ENCODE measurements at regions not wholly inside any gene's neighbourhood (a gene's known extent, or its start where the extent isn't known, plus 50 kb on each side); places are given as distances from the start of the nearest gene placed in this dataset.

DNA sequence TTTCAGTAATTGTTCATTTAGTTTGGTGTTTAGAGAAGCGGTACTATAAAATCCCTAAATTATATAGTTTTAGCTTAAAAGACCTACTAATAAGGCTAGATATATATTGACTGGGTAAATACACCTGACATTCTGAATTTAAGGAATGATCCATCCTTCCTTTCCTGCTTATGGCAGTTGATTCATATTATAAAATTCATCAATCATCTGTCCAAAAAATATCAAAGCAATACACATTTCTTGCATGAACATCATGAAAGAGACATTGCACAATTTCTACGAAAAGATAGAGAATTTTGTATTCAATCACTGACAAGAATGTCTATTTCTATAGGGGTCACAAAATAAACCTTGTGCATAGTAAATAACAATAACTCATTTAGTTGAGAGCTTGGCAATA lies 514.9 kb downstream of the SLITRK6 start:
- DNase-seq (no peak), ATAC-seq (no peak)
- 84 to 88% methylated on average over 2 of the region's 2 CpGs for WGBS, 2 donors
- Histone ChIP-seq H3K4me1 (no peaks in the 10 kb centered on the region), H3K27ac (no peak overlapping the region), H3K9me3 (no peaks in the 10 kb centered on the region), H3K4me3 (no peak overlapping the region), H3K36me3 (no peaks in the 10 kb centered on the region), H3K27me3 (no peaks in the 10 kb centered on the region)
- intact Hi-C loops (cut with DNase I) = no loop called here
- TF ChIP-seq, protein P1, sequence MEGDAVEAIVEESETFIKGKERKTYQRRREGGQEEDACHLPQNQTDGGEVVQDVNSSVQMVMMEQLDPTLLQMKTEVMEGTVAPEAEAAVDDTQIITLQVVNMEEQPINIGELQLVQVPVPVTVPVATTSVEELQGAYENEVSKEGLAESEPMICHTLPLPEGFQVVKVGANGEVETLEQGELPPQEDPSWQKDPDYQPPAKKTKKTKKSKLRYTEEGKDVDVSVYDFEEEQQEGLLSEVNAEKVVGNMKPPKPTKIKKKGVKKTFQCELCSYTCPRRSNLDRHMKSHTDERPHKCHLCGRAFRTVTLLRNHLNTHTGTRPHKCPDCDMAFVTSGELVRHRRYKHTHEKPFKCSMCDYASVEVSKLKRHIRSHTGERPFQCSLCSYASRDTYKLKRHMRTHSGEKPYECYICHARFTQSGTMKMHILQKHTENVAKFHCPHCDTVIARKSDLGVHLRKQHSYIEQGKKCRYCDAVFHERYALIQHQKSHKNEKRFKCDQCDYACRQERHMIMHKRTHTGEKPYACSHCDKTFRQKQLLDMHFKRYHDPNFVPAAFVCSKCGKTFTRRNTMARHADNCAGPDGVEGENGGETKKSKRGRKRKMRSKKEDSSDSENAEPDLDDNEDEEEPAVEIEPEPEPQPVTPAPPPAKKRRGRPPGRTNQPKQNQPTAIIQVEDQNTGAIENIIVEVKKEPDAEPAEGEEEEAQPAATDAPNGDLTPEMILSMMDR (IDR thresholded peaks at IDR 0.05) = no peak

DNA sequence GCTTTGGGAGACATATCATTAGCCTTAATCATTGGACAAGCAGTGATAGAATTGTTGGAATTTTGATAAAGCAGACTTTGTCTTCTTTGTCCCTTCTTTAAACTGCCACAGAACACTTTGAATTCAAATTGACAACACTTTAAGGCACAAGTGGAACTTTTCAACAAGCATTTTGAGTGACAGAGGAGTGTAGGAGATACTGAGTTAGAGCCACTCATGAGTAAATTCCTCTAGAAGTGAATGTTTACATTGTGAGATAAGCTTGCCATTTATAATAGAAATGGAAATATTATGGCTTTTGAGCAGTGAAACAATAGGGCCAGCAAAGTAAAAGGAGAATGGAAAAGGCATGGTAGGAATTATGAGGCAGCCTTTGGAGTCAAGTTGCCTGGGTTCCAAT lies 515.8 kb downstream of the SLITRK6 start:
- Histone ChIP-seq H3K36me3 (no peaks in the 10 kb centered on the region), H3K27me3 (no peaks in the 10 kb centered on the region), H3K4me1 (no peaks in the 10 kb centered on the region), H3K4me3 (no peak overlapping the region), H3K9me3 (no peaks in the 10 kb centered on the region), H3K27ac (no peak overlapping the region)
- intact Hi-C loops (cut with DNase I) = no loop called here
- TF ChIP-seq, protein P1 (IDR thresholded peaks at IDR 0.05) = no peak
- ATAC-seq = no peak
- DNase-seq = no peak

DNA sequence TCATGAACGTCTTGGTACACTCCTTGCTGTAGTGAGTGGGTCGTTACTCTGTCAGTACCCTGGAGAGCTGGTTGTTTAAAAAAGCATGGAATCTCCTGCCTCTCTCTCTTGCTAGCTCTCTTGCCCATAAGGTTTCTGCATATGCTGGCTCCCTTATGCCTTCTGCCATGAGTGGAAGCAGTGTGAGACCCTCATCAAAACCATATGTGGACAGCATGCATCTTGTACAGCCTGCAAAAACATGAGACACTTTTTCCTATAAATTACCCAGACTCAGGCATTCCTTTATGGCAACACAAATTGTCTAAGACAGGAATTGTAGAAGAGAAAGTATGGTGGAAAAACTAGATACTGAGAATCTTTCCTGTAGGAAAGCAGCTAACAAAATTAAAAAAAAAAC lies 516.3 kb downstream of the SLITRK6 start:
- intact Hi-C loops (cut with DNase I) = no loop called here
- DNase-seq (no peak), ATAC-seq (no peak)
- WGBS, 2 donors = 32 to 45% methylated on average over 2 of the region's 2 CpGs
- H3K4me3 ChIP-seq = no peak overlapping the region
- H3K4me1 ChIP-seq = no peaks in the 10 kb centered on the region
- H3K9me3 ChIP-seq = no peaks in the 10 kb centered on the region
- no peak overlapping the region for H3K27ac ChIP-seq
- H3K36me3 ChIP-seq = no peaks in the 10 kb centered on the region
- no peaks in the 10 kb centered on the region for H3K27me3 ChIP-seq
- TF ChIP-seq, protein P1 (IDR thresholded peaks at IDR 0.05) = no peak

DNA sequence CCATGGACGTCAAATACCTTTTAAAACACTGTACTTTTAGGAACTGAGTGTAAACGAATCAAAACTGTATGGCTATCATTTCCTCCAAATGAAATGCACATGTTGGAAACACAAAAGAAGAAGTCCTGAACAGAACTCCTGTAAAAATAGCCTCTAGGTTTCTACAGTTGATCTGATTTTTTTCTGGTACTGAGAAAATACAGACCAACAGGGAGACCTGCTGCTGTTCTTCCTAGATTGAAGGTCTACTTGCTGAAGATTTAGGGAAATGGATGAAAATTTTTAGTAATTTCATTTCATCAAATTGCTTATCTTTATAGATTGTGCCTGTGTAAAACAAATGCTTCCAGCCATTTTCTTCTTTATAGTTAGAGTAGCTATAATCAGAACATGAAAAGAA lies 520.4 kb downstream of the SLITRK6 start:
- ATAC-seq (no peak), DNase-seq (no peak)
- Histone ChIP-seq H3K4me3 (no peak overlapping the region), H3K36me3 (no peaks in the 10 kb centered on the region), H3K27me3 (no peaks in the 10 kb centered on the region), H3K27ac (no peak overlapping the region), H3K9me3 (no peaks in the 10 kb centered on the region), H3K4me1 (no peaks in the 10 kb centered on the region)
- TF ChIP-seq, protein P1 (IDR thresholded peaks at IDR 0.05) = no peak
- 52 to 55% methylated on average over 2 of the region's 2 CpGs for WGBS, 2 donors
- intact Hi-C loops (cut with DNase I) = no loop called here

DNA sequence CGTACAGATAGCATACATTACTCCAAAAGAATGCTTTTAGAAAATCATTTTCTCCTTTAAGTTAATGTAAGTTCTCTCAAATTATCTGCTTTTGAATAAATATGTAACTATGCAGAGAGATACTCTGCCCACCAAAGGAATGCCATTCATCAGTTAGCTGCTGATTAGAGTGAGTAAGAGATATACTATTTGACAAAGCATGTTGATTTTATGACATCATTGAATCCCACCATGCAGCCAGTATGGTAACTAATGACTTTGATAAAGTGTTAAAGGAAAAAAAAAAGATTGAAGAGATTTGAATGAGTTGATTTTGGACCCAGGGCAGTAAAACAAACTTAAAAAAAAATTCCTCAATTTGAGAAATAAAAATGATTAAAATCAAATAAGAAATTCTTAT lies 521.5 kb downstream of the SLITRK6 start:
- Histone ChIP-seq H3K36me3 (no peaks in the 10 kb centered on the region), H3K4me3 (no peak overlapping the region), H3K9me3 (no peaks in the 10 kb centered on the region), H3K4me1 (no peaks in the 10 kb centered on the region), H3K27ac (no peak overlapping the region), H3K27me3 (no peaks in the 10 kb centered on the region)
- no peak for DNase-seq
- TF ChIP-seq, protein P1 (IDR thresholded peaks at IDR 0.05) = no peak
- 52 to 65% methylated on average over 1 of the region's 1 CpG for WGBS, 2 donors
- intact Hi-C loops (cut with DNase I) = no loop called here
- no peak for ATAC-seq
